Caco-2 (cell line): ENCODE measurements at regions not wholly inside any gene's neighbourhood (a gene's known extent, or its start where the extent isn't known, plus 50 kb on each side); places are given as distances from the start of the nearest gene placed in this dataset.

Experiments used
- BruUV-seq: library from RNA; stranded (reverse); fragments of 400-500 nt; replicated peaks from 2 replicates; lab custom pipeline; 2021; lab: Mats Ljungman, UMichigan
- CTCF ChIA-PET: fragments of 300-600 bp; sonication (Branson Sonifier 250); formaldehyde crosslinking; loops from one replicate; lab custom pipeline; 2022; ENCODE audit warnings: antibody characterized with exemption; lab: Charles Lee
- POLR2A ChIA-PET: fragments of 300-600 bp; sonication (Branson Sonifier 250); formaldehyde crosslinking; loops from one replicate; lab custom pipeline; 2022; ENCODE audit warnings: antibody characterized with exemption; lab: Charles Lee
- DNase-seq, 2 experiments: peaks; one replicate each; pipeline versions ENCODE4 v3.0.0 to v3.0.0-alpha.2; 2020 to 2022
- H3K27me3 ChIP-seq: replicated peaks from 2 replicates; pipeline ENCODE4 v1.6.0; 2011; ENCODE audit warnings: low read length; ENCODE audit not compliant: control insufficient read depth, insufficient read depth
- H3K36me3 ChIP-seq: 2 replicates; pipeline ENCODE4 v1.5.1; 2011; ENCODE audit warnings: low read length; ENCODE audit not compliant: control insufficient read depth, insufficient read depth
- H3K4me1 ChIP-seq: fragments of 250-450 bp; sonication (Bioruptor Pico); 2 replicates; pipeline ENCODE4 v1.5.1; 2020; ENCODE audit warnings: mild to moderate bottlenecking
- H3K4me3 ChIP-seq: 2 replicates; pipeline ENCODE4 v1.5.1; 2011; ENCODE audit warnings: low read depth, mild to moderate bottlenecking, control low read depth, low read length
- H3K9me3 ChIP-seq: fragments of 250-450 bp; sonication (Bioruptor Pico); 2 replicates; pipeline ENCODE4 v1.5.1; 2020; ENCODE audit warnings: mild to moderate bottlenecking, moderate library complexity
- H3K27ac Mint-ChIP-seq: one replicate; pipeline ENCODE4 v1.8.0; 2022; ENCODE audit warnings: mixed read lengths; ENCODE audit not compliant: unreplicated experiment
- H3K27me3 Mint-ChIP-seq: one replicate; pipeline ENCODE4 v1.8.0; 2022; ENCODE audit warnings: mixed read lengths; ENCODE audit not compliant: insufficient read depth, unreplicated experiment
- H3K36me3 Mint-ChIP-seq: one replicate; pipeline ENCODE4 v1.8.0; 2022; ENCODE audit warnings: mild to moderate bottlenecking, mixed read lengths; ENCODE audit not compliant: insufficient read depth, unreplicated experiment
- H3K4me1 Mint-ChIP-seq: one replicate; pipeline ENCODE4 v1.8.0; 2022; ENCODE audit warnings: low read depth, mixed read lengths; ENCODE audit not compliant: unreplicated experiment
- H3K4me3 Mint-ChIP-seq: one replicate; pipeline ENCODE4 v1.8.0; 2022; ENCODE audit warnings: mild to moderate bottlenecking, moderate library complexity, mixed read lengths; ENCODE audit not compliant: unreplicated experiment
- H3K9me3 Mint-ChIP-seq: one replicate; pipeline ENCODE4 v1.8.0; 2022; ENCODE audit warnings: mixed read lengths; ENCODE audit not compliant: unreplicated experiment
- CTCF ChIP-seq, 2 experiments: fragments of 200-600 bp in 1 of 2; IDR thresholded peaks; 1 replicate in 1 of 2; 2 replicates in 1 of 2; pipeline versions ENCODE4 v1.5.1 to v1.8.0; 2011 to 2022; ENCODE audit warnings: antibody characterized with exemption in 1 of 2, control low read depth in 1 of 2, inconsistent platforms in 1 of 2, low read depth in 1 of 2, low read length in 1 of 2, mild to moderate bottlenecking in 1 of 2, moderate library complexity in 1 of 2; ENCODE audit not compliant: insufficient read depth in 1 of 2, severe bottlenecking in 1 of 2, unreplicated experiment in 1 of 2
- intact Hi-C: fragments of 100-400 bp; cut with micrococcal nuclease; formaldehyde crosslinking; loops from one replicate; pipeline ENCODE4 v1.10.0; 2022; ENCODE audit not compliant: unreplicated experiment

- ChIA-PET POLR2A (no interaction called here), CTCF (no interaction called here)
- no peak for TF ChIP-seq CTCF (IDR thresholded peaks at IDR 0.05; ENCODE audit: insufficient read depth in 1 of 2, low read depth in 1 of 2, low read length in 1 of 2, severe bottlenecking in 1 of 2, unreplicated experiment in 1 of 2)
- no TSS peak for BruUV-seq
- Mint-ChIP-seq H3K4me1 (no peaks in the 10 kb centered on the region), H3K27ac (no peak overlapping the region), H3K36me3 (no peaks in the 10 kb centered on the region), H3K27me3 (peaks cover 9% of the 10 kb centered on the region), H3K9me3 (no peaks in the 10 kb centered on the region), H3K4me3 (no peak overlapping the region)
- H3K4me3 ChIP-seq = no peak overlapping the region
- H3K4me1 ChIP-seq = no peaks in the 10 kb centered on the region
- no peaks in the 10 kb centered on the region for H3K36me3 ChIP-seq
- intact Hi-C loops = no loop called here
- DNase-seq = no peak
- no peaks in the 10 kb centered on the region for H3K27me3 ChIP-seq
- H3K9me3 ChIP-seq = 0 out of 2 replicates have a peak, but pooled peaks cover 4% of the 10 kb centered on the region
Measured at GRCh38 chr1:112070677-112071076, 81.2 kb upstream of the KCND3 start.

GRCh38 chr1:112074711-112075110 lies 85.2 kb upstream of the KCND3 start:
- CTCF ChIA-PET = no interaction called here
- Histone ChIP-seq H3K4me3 (no peak overlapping the region), H3K4me1 (no peaks in the 10 kb centered on the region), H3K9me3 (0 out of 2 replicates have a peak, but pooled peaks cover 4% of the 10 kb centered on the region), H3K27me3 (no peaks in the 10 kb centered on the region), H3K36me3 (no peaks in the 10 kb centered on the region)
- H3K27ac Mint-ChIP-seq = no peak overlapping the region
- H3K36me3 Mint-ChIP-seq = no peaks in the 10 kb centered on the region
- no peaks in the 10 kb centered on the region for H3K9me3 Mint-ChIP-seq
- POLR2A ChIA-PET = no interaction called here
- intact Hi-C loops = no loop called here
- peaks cover 7% of the 10 kb centered on the region for H3K27me3 Mint-ChIP-seq
- TF ChIP-seq CTCF (IDR thresholded peaks at IDR 0.05; ENCODE audit: insufficient read depth in 1 of 2, low read depth in 1 of 2, low read length in 1 of 2, severe bottlenecking in 1 of 2, unreplicated experiment in 1 of 2) = no peak
- no peak for DNase-seq
- H3K4me3 Mint-ChIP-seq = no peak overlapping the region
- no peaks in the 10 kb centered on the region for H3K4me1 Mint-ChIP-seq
- no TSS peak for BruUV-seq

GRCh38 chr1:112075566-112075965 lies 86.1 kb upstream of the KCND3 start:
- Histone ChIP-seq H3K4me3 (no peak overlapping the region), H3K36me3 (no peaks in the 10 kb centered on the region), H3K4me1 (no peaks in the 10 kb centered on the region), H3K9me3 (0 out of 2 replicates have a peak, but pooled peaks cover 4% of the 10 kb centered on the region), H3K27me3 (no peaks in the 10 kb centered on the region)
- Mint-ChIP-seq H3K4me3 (no peak overlapping the region), H3K27ac (no peak overlapping the region), H3K27me3 (peaks cover 3% of the 10 kb centered on the region), H3K4me1 (no peaks in the 10 kb centered on the region), H3K9me3 (no peaks in the 10 kb centered on the region), H3K36me3 (no peaks in the 10 kb centered on the region)
- intact Hi-C loops = no loop called here
- no peak for TF ChIP-seq CTCF (IDR thresholded peaks at IDR 0.05; ENCODE audit: insufficient read depth in 1 of 2, low read depth in 1 of 2, low read length in 1 of 2, severe bottlenecking in 1 of 2, unreplicated experiment in 1 of 2)
- POLR2A ChIA-PET = no interaction called here
- no TSS peak for BruUV-seq
- CTCF ChIA-PET = no interaction called here
- DNase-seq = no peak
